ENCODE measurements at regions not wholly inside any gene's neighbourhood (a gene's known extent, or its start where the extent isn't known, plus 50 kb on each side); places are given as distances from the start of the nearest gene placed in this dataset.
"Not testable (repeated sequence)": the region's sequence is repeated elsewhere in the genome, so short reads cannot be mapped to it uniquely, and the experiment has no call there.

GRCh38 chr3:10695186-10695585 lies 120.8 kb upstream of the SLC6A11 start:
- TF ChIP-seq CTCF (IDR thresholded peaks at IDR 0.05; ENCODE audit: low read length); EZH2 (IDR thresholded peaks at IDR 0.05; ENCODE audit: borderline replicate concordance, low read length): not testable (repeated sequence)

Measured in OCI-LY1 (cell line).